Endothelial cell of umbilical vein (primary cell): ENCODE measurements at regions not wholly inside any gene's neighbourhood (a gene's known extent, or its start where the extent isn't known, plus 50 kb on each side); places are given as distances from the start of the nearest gene placed in this dataset.

Source experiments
- EZH2 ChIP-seq: IDR thresholded peaks from 2 replicates; pipeline ENCODE4 v1.6.1; 2012; ENCODE audit warnings: borderline replicate concordance, low read depth, mild to moderate bottlenecking, moderate library complexity, low read length, inconsistent platforms; ENCODE audit not compliant: severe bottlenecking
- GATA2 ChIP-seq: IDR thresholded peaks from 2 replicates; pipeline ENCODE4 v1.7.0; 2011; ENCODE audit warnings: low read depth, mild to moderate bottlenecking, moderate library complexity, mixed read lengths, low read length; ENCODE audit not compliant: insufficient read length, insufficient read depth
- JUN ChIP-seq: IDR thresholded peaks from 2 replicates; pipeline ENCODE4 v1.6.1; 2011; ENCODE audit warnings: borderline replicate concordance, low read depth; ENCODE audit not compliant: insufficient read length, insufficient read depth
- MYC ChIP-seq: IDR thresholded peaks from one replicate; pipeline ENCODE4 v1.6.1; 2011; ENCODE audit warnings: mild to moderate bottlenecking, low read depth, low read length
- POLR2A ChIP-seq: IDR thresholded peaks from 2 replicates; pipeline ENCODE4 v1.6.1; 2012; ENCODE audit warnings: low read depth, mild to moderate bottlenecking, control low read depth, low read length
- POLR2AphosphoS5 ChIP-seq: IDR thresholded peaks from 2 replicates; pipeline ENCODE4 v1.6.1; 2012; ENCODE audit warnings: low read depth, mild to moderate bottlenecking, control low read depth, low read length, moderate library complexity; ENCODE audit not compliant: insufficient read depth
- TF ChIP-seq, protein P1 (sequence below), 2 donors: IDR thresholded peaks; 1 replicate in 1 of 2; 2 replicates in 1 of 2; pipeline ENCODE4 v1.5.1; 2011; ENCODE audit warnings: low read length in 2 of 2, mild to moderate bottlenecking in 2 of 2, moderate library complexity in 2 of 2, control low read depth in 1 of 2, inconsistent platforms in 1 of 2, low read depth in 1 of 2; ENCODE audit not compliant: insufficient read depth in 1 of 2; ENCODE audit errors: extremely low read depth in 1 of 2
- TF ChIP-seq, protein P2 (sequence below): IDR thresholded peaks from 2 replicates; pipeline ENCODE4 v1.6.1; 2011; ENCODE audit not compliant: insufficient read depth, insufficient read length

DNA sequence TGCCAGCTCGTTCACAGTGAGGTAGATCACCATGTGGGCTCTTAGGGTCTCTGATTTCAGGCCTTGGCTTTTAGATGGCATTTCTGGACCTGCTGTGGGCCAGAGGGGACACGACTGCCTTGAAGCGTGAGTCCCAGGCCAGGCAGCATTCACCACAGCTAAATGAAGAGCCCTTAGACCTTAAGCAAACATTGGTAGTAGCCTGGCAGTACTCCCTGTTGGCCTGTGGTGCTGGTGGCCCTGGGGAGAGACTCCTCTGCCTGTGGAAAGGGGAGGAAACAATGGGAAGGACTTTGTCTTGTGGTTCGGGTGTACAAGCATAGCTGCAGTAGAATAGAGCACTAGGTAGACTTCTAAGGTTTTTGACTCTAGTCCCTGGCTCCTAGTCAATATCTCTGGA, 456.0 kb upstream of the DCC start:
- TF ChIP-seq, protein P1, sequence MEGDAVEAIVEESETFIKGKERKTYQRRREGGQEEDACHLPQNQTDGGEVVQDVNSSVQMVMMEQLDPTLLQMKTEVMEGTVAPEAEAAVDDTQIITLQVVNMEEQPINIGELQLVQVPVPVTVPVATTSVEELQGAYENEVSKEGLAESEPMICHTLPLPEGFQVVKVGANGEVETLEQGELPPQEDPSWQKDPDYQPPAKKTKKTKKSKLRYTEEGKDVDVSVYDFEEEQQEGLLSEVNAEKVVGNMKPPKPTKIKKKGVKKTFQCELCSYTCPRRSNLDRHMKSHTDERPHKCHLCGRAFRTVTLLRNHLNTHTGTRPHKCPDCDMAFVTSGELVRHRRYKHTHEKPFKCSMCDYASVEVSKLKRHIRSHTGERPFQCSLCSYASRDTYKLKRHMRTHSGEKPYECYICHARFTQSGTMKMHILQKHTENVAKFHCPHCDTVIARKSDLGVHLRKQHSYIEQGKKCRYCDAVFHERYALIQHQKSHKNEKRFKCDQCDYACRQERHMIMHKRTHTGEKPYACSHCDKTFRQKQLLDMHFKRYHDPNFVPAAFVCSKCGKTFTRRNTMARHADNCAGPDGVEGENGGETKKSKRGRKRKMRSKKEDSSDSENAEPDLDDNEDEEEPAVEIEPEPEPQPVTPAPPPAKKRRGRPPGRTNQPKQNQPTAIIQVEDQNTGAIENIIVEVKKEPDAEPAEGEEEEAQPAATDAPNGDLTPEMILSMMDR (IDR thresholded peaks at IDR 0.05; ENCODE audit: extremely low read depth in 1 of 2, insufficient read depth in 1 of 2, low read depth in 1 of 2, low read length in 2 of 2), result no peak
- TF ChIP-seq EZH2, result no peak
- no peak for TF ChIP-seq POLR2A
- TF ChIP-seq MYC, result no peak
- TF ChIP-seq, protein P2, sequence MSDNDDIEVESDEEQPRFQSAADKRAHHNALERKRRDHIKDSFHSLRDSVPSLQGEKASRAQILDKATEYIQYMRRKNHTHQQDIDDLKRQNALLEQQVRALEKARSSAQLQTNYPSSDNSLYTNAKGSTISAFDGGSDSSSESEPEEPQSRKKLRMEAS, result no peak
- TF ChIP-seq GATA2, result no peak
- TF ChIP-seq POLR2AphosphoS5, result no peak
- TF ChIP-seq JUN, result no peak
